GM19452 (cell line): ENCODE measurements at regions not wholly inside any gene's neighbourhood (a gene's known extent, or its start where the extent isn't known, plus 50 kb on each side); places are given as distances from the start of the nearest gene placed in this dataset.

Source experiments
- ATAC-seq: cut with Tn5 transposase; IDR thresholded peaks from one replicate; pipeline ENCODE4 v1.9.1; 2021; ENCODE audit not compliant: unreplicated experiment

DNA sequence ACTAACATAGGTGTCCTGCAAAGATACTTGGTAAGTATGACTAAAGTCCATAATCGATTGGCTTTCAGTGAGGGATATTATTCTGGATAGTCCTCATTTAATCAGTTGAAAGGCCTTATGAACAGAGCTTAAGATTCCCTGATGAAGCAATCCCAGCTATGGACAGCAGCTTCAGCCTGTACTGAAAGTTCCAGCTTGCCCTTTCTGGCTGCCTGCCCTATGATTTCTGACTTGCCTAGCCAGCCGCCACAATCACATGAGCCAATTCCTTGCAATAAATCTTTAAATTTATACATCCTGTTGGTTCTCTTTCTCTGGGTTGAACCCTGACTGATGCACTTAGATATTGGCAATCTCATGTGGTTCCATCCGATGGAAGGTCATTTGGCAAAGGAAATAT is 759.0 kb upstream of the API5 start:
- no peak for ATAC-seq

GRCh38 chr11:42555190-42555589 is 756.6 kb upstream of the API5 start:
- no peak for ATAC-seq

GRCh38 chr11:42571131-42571877 is 740.5 kb upstream of the API5 start:
- ATAC-seq = no peak

DNA sequence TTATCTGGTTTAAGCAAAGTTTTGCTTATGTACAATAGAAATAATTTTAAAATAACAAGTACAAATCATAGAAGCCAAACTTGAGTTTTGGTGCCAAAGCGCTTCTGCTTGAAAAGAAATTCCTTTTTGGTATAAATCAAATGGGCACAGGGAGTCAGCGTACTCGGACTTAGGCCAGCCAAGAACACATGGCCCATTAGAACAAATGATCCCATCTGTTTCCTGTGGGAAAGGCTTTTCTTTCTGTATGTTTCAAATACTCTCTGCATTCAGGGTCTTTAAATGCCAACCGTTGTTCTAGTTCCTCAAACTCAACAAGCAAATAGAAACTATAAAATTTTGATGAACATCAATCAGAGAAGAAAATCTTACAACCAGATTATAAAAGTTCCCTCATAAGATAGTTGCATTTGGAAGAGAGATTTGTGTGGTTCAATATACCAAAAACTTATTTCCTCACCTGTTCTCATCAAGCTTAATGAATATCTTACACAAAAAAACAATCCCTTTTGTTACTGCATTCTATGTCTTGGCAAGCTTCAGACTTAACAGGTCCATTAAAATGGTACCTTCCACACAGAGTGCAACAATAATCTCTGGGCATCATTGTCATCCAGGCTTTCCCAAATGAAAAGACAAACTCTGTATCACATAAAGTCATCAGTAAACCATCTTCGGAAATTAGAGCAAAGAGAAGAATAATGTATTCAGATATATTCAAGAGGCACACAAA is 739.8 kb upstream of the API5 start:
- no peak for ATAC-seq

DNA sequence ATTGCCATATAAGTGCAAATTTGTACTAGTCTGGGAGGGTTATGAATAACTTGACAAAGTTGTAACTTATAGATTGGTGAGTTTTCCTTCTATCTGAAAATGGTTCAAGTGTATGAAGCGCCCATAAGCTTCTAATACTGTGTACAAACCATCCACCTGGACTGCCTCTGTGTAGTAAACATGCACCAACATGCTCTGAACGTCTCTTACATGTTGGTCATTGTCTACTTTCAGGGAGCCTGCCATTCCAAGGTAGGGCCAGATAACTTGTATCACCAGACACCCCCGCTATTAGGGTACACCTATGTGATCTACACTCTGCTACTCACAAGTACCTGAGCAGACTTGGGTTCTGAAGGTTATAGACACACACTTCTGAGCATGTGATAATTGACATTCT is 735.5 kb upstream of the API5 start:
- ATAC-seq = no peak

DNA sequence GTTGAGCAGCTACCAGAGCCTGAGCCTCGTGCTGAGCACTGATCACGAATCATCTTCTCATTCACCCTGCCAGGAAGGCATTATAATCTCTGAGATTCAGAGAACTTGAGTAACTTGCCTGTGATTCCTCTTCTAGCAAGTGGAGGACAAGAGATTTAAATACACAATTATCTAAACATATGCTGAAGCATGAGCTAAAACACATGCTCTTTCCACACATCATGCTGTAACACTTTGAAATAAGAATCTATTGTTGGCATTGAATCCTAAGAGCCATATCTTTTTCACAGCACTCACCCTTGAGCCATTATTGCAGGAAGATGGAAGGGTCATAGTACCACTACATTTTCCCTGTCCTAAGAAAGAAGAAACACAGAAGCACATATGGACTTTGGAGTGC is 722.5 kb upstream of the API5 start:
- no peak for ATAC-seq

DNA sequence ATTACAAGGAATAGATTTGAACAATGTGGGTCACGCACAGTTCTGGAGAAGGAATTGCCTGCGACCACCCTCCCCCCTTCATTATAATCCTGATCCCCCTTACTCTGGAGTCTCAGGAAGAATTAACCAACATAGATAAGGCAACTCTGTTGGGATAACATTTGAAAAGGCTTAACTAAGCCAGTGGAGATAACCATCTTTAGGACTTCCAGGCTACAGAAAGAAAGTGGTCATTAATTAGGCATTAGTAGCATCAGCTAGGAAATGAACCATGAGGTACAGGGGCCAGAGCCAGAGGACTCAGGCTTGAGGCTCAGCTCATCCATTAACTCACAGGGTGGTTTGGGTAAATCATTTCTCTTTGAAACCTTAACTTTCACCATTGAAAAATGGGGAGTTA is 720.0 kb upstream of the API5 start:
- no peak for ATAC-seq

DNA sequence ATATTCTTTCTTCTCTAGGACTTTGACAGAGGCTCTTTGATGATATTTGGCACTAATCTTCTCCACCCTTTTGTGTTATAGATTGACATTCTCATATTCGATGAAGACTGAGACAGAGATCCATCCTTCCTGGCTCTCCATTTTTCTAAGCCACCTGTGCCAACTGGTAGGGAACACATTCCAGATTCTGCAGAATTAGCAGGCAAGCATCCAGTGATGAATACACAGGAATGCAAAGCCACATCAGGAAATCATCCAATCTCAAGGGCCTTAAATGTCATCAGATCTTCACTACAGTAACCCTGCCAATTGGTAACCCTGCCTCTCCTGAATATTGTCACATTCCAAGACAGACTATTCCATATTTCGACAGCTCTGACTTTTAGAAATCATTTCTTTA is 718.4 kb upstream of the API5 start:
- no peak for ATAC-seq

GRCh38 chr11:42595876-42596275 is 715.9 kb upstream of the API5 start:
- ATAC-seq = no peak

DNA sequence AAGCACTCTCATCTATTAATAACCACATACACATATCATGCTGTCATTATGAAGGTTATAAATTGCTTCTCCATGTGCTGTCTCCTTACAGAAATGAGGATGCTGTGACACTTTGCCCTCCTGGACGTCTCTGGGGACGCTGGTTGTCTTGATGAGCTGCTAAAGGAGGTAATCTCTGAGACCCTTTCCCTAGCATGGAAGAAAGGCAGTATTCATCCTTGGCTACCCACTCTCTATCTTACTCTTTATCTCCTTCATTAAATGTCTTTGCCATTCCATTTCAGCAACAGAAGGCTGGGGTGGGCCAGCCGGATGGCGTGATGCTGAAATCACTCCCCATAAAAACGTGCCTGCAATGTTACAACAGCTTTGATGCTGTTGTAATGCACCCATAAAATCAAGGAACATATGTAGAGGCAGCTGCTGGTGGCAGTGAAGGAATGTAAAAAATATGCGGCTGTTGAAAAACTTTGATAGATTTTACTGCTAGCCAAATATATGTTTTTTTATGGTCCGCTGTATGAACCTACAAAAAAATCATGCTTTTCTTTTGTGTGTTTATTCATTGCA is 715.1 kb upstream of the API5 start:
- no peak for ATAC-seq

DNA sequence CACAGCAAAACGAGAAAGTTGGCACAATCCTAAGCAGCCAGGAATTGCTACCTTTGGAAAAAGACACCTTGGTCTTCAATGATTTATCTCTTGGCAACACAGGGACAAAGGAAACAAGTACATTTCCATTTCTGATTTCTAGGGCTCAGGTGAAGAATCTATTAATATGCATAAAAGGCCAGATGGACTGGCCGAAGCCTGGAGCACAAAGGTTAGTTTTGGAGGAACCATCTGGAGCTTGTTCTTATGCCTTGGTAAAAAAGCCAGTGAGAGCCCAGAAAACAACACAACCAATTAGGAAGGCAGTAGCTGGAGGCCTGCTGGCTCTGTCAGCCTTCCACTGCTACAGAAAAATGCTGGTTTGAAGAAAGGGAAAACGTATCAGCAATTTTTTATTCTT is 713.5 kb upstream of the API5 start:
- ATAC-seq = no peak

DNA sequence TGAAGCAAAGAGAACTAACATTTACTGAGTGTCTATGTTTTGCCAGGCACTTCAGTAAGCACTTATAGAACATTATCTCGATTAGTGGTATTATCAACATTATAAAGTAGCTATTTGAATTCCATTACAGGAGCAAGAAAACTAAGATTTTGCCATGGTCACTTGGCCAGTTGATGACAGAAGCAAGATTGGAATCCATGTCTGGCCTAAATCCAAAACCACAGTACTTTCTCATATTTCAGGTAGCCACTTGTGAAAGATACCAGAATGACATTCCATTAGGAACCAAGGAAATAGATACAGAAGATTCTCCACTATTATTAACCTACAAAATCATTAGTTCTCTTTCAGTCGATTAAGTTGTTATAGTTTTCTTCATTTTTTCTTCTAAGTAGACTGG is 691.0 kb upstream of the API5 start:
- no peak for ATAC-seq

GRCh38 chr11:42625757-42626665 is 685.8 kb upstream of the API5 start:
- no peak for ATAC-seq

DNA sequence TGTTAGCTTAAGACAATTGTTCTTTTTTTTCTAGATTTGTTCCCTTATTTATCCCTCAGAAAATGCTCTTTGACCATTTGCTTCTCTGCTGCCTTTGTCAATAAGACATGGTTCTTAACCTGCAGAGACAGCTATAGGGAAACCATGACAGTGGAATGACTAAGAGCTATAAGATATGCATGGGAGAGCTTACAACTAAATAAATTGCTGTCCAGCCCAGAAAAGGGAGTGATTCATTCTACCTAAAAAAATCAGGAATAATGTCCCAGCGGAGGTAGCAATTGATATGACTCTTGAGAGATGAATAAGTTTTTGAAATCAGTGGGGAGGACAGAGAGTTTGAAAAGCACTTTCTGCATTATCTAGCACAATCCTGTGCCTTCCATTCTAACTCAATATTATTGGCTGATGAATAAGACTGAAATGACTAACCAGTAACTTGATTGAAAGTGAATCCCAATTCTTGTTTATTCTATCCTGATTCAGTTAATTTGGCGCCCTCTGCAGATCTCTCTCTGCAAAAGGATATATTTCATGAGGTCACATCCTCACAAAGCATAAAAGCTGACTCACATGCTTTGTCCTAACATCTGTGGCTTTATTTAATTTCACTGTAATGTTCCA is 680.5 kb upstream of the API5 start:
- no peak for ATAC-seq

- no peak for ATAC-seq
Observed at GRCh38 chr11:42646959-42647358, 664.8 kb upstream of the API5 start.

- ATAC-seq = no peak
Observed at GRCh38 chr11:42647993-42648392, 663.8 kb upstream of the API5 start.

DNA sequence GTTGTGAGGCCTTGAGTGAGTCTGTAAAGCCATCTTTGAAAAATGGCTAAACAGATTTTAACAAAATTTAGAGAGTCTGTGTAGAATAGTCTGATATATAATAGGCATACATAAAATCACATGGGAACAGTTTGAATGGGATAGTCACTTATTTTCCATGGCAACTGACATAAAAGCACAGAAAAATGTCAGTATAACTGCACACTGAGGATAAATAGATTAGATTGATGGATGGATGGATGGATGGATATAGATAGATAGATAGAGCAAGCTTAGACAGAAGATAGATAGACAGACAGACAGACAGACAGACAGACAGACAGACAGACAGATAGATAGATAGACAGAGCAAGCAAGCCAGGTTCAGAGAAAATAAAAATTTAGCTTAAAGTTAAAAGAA is 660.2 kb upstream of the API5 start:
- ATAC-seq = no peak

- ATAC-seq = no peak
Observed at GRCh38 chr11:42657169-42657568, 654.6 kb upstream of the API5 start.

GRCh38 chr11:42661942-42662341 is 649.9 kb upstream of the API5 start:
- ATAC-seq = no peak

- no peak for ATAC-seq
Observed at GRCh38 chr11:42669248-42669976, 642.4 kb upstream of the API5 start.
